Esophagus squamous epithelium (tissue), 5 donors: ENCODE measurements at regions not wholly inside any gene's neighbourhood (a gene's known extent, or its start where the extent isn't known, plus 50 kb on each side); places are given as distances from the start of the nearest gene placed in this dataset.

Source experiments
- DNase-seq: peaks from one replicate; lab custom pipeline; 2025; lab: John Stamatoyannopoulos, UW
- H3K27ac ChIP-seq, 4 donors: fragments of 200-600 bp; sonication (generic); one replicate each; pipeline ENCODE4 v1.5.1; 2016 to 2019; ENCODE audit warnings: mild to moderate bottlenecking in 1 of 4
- H3K27me3 ChIP-seq, 4 donors: fragments of 200-600 bp; sonication (generic); 1 replicate in 3 of 4; 2 replicates in 1 of 4; pipeline versions ENCODE4 v1.5.1 to v1.6.0; 2017 to 2021; ENCODE audit warnings: antibody characterized with exemption in 1 of 4
- H3K36me3 ChIP-seq, 3 donors: fragments of 200-600 bp; sonication (generic); one replicate each; pipeline ENCODE4 v1.5.1; 2016 to 2019
- H3K4me1 ChIP-seq, 3 donors: fragments of 200-600 bp; sonication (generic); one replicate each; pipeline ENCODE4 v1.5.1; 2017 to 2019
- H3K4me3 ChIP-seq, 4 donors: fragments of 200-600 bp; sonication (generic); 1 replicate in 3 of 4; 2 replicates in 1 of 4; pipeline ENCODE4 v1.5.1; 2016 to 2019; ENCODE audit warnings: mild to moderate bottlenecking in 2 of 4, moderate library complexity in 1 of 4
- H3K9me3 ChIP-seq, 3 donors: fragments of 200-600 bp; sonication (generic); one replicate each; pipeline ENCODE4 v1.5.1; 2016 to 2019
- POLR2A ChIP-seq, 4 donors: fragments of 450-650 bp; IDR thresholded peaks; one replicate each; pipeline ENCODE4 v1.6.1; 2017; ENCODE audit warnings: antibody characterized with exemption in 4 of 4, mild to moderate bottlenecking in 4 of 4, moderate library complexity in 3 of 4
- WGBS, 2 donors: methylation state at CpG; one replicate each; pipeline ENCODE4 v1.1.5; 2018; 5-methylcytosine and 5-hydroxymethylcytosine counted together
- intact Hi-C: fragments of 100-400 bp; cut with DNase I; formaldehyde crosslinking; loops from one replicate; pipeline ENCODE4 v1.15.0; 2022
- TF ChIP-seq, protein P1 (sequence below), 6 experiments: fragments of 450-650 bp in 4 of 6; fragments of 200-600 bp in 2 of 6; sonication (generic) in 2 of 6; IDR thresholded peaks; one replicate each; pipeline ENCODE4 v1.5.1; 2016 to 2019; ENCODE audit warnings: antibody characterized with exemption in 6 of 6, mild to moderate bottlenecking in 4 of 6, moderate library complexity in 4 of 6
- donor health status: DM: yes; HTN: yes; CAD: no.

DNA sequence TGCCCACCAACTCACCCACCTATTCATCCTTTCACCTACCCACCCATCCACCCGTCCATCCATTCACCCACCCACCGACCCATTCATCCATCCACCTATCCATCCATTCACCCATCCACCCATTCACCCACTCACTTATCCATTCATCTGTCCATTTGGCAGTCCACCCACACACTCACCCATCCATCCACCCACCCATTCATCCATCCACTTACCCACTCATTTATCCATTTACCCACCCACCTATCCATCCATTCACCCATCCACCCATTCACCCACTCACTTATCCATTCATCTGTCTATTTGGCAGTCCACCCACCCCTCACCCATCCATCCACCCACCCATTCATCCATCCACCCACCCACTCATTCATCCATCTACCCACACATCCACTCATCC is 278.1 kb upstream of the IRX4 start:
- DNase-seq, result no peak
- H3K4me1 ChIP-seq, result peaks cover 0 to 17% (median 0%) of the 10 kb centered on the region in 3 donors
- no peak for TF ChIP-seq POLR2A (IDR thresholded peaks at IDR 0.05)
- TF ChIP-seq, protein P1, sequence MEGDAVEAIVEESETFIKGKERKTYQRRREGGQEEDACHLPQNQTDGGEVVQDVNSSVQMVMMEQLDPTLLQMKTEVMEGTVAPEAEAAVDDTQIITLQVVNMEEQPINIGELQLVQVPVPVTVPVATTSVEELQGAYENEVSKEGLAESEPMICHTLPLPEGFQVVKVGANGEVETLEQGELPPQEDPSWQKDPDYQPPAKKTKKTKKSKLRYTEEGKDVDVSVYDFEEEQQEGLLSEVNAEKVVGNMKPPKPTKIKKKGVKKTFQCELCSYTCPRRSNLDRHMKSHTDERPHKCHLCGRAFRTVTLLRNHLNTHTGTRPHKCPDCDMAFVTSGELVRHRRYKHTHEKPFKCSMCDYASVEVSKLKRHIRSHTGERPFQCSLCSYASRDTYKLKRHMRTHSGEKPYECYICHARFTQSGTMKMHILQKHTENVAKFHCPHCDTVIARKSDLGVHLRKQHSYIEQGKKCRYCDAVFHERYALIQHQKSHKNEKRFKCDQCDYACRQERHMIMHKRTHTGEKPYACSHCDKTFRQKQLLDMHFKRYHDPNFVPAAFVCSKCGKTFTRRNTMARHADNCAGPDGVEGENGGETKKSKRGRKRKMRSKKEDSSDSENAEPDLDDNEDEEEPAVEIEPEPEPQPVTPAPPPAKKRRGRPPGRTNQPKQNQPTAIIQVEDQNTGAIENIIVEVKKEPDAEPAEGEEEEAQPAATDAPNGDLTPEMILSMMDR (IDR thresholded peaks at IDR 0.05), result no peak
- H3K4me3 ChIP-seq, result no peak overlapping the region
- intact Hi-C loops, result no loop called here
- H3K27ac ChIP-seq, result no peak overlapping the region
- no peaks in the 10 kb centered on the region for H3K36me3 ChIP-seq
- H3K27me3 ChIP-seq, result peaks cover 0 to 4% (median 0%) of the 10 kb centered on the region in 4 donors
- WGBS, 2 donors, result 56 to 82% methylated on average over 2 of the region's 2 CpGs
- no peaks in the 10 kb centered on the region for H3K9me3 ChIP-seq

DNA sequence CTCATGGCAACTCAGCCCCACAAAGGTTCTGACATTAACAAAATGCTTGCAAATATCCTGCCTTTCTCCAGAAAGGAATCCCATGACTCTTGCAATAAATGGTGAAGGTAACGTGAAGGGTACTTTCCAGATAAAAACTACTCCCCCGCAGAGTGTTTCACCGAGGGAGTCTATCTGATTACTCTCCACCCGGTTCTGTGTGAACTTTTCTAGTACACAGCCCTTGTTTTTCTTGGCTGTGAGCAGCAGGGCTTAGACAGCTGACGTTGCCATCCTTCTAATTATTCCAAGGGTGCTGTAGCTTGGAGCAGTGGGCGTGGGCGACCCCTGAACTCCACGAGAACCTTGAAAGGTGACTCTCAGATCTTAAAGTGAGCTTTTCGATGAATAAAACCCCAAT is 276.0 kb upstream of the IRX4 start:
- no peak for TF ChIP-seq POLR2A (IDR thresholded peaks at IDR 0.05)
- TF ChIP-seq, protein P1 (IDR thresholded peaks at IDR 0.05), result no peak
- Histone ChIP-seq H3K27ac (no peak overlapping the region), H3K36me3 (no peaks in the 10 kb centered on the region), H3K27me3 (no peaks in the 10 kb centered on the region), H3K9me3 (no peaks in the 10 kb centered on the region), H3K4me3 (no peak overlapping the region), H3K4me1 (peaks cover 0 to 17% (median 0%) of the 10 kb centered on the region in 3 donors)
- DNase-seq, result no peak
- intact Hi-C loops, result no loop called here
- 50 to 72% methylated on average over 6 to 9 of the region's 9 CpGs for WGBS, 2 donors

DNA sequence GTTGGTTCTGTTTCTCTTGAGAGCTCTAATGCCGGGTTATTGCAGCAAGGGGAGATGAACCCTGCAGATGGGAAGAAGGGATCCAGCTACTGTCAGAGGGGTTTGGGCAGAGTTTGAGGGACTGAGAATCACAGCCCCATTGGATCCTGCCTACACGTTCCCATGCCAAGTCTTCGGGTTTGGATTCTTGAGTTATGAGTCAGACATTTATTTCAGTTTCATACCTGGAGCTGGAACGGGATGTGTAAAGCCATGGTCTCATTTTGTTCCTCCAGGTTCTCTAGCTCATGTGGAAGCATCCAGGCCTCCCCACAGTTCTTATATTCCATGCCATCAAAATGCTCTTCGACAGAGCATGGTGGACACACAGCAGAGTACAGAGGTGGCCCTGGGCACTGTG is 275.4 kb upstream of the IRX4 start:
- Histone ChIP-seq H3K27me3 (no peaks in the 10 kb centered on the region), H3K36me3 (no peaks in the 10 kb centered on the region), H3K4me3 (no peak overlapping the region), H3K9me3 (no peaks in the 10 kb centered on the region), H3K27ac (no peak overlapping the region), H3K4me1 (peaks cover 0 to 17% (median 0%) of the 10 kb centered on the region in 3 donors)
- intact Hi-C loops, result no loop called here
- 57 to 59% methylated on average over 3 to 5 of the region's 5 CpGs for WGBS, 2 donors
- no peak for TF ChIP-seq POLR2A (IDR thresholded peaks at IDR 0.05)
- TF ChIP-seq, protein P1 (IDR thresholded peaks at IDR 0.05), result no peak
- DNase-seq, result no peak

DNA sequence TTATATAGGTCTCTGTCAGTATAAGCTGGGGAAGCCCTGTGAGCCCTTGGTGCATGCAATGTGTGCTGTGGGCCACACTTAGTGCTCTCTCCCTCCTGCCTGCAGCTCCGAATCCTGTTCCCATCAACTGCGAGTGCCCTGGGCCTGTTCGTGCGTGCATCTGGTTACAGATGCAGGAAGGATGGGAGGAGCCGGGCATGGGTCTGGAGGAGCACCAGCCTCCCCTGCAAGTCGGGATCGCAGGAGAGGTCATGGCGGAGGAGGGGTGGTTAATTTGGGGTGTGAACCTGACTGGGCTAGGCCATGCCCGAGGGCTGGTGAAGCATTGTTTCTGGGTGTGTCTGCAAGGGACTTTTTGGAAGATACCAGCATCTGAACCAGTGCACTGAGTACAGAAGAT is 274.6 kb upstream of the IRX4 start:
- no peak for DNase-seq
- Histone ChIP-seq H3K27me3 (no peaks in the 10 kb centered on the region), H3K4me1 (peaks cover 0 to 17% (median 0%) of the 10 kb centered on the region in 3 donors), H3K27ac (no peak overlapping the region), H3K9me3 (no peaks in the 10 kb centered on the region), H3K36me3 (no peaks in the 10 kb centered on the region), H3K4me3 (no peak overlapping the region)
- 36 to 50% methylated on average over 5 to 9 of the region's 9 CpGs for whole genome bisulfite sequencing, 2 donors
- intact Hi-C loops, result no loop called here
- TF ChIP-seq POLR2A (IDR thresholded peaks at IDR 0.05), result no peak
- TF ChIP-seq, protein P1 (IDR thresholded peaks at IDR 0.05), result peak in 1 of 6 experiments; percentile 10

DNA sequence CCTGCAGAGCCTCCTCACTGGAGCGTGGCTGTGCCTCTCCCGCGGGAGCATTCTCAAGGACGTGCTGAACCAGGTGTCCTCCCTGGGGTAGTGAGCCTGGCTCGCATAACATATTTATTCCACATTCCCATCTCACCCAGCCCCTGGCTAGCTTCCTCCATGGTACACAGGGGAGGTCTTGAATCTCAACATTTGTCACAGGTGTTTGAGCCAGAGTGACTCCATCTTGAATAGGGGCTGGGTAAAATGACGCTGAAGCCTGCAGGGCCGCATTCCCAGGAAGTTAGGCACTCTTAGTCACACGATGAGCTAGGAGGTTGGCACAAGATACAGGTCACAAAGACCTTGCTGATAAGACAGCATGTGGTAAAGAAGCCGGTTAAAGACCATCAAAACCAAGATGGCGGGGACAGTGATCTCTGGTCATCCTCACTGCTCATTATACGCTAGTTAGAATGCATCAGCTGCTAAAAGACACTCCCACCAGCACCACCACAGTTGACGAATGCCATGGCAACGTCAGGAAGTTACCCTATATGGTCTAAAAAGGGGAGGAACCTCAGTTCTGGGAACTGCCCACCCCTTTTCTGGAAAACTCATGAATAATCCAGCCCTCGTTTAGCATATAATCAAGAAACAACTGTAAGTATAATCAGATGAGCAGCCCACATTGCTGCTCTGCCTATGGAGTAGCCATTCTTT is 273.8 kb upstream of the IRX4 start:
- Histone ChIP-seq H3K9me3 (no peaks in the 10 kb centered on the region), H3K27me3 (no peaks in the 10 kb centered on the region), H3K36me3 (no peaks in the 10 kb centered on the region), H3K27ac (no peak overlapping the region), H3K4me3 (no peak overlapping the region), H3K4me1 (peaks cover 0 to 17% (median 0%) of the 10 kb centered on the region in 3 donors)
- TF ChIP-seq, protein P1 (IDR thresholded peaks at IDR 0.05), result no peak
- TF ChIP-seq POLR2A (IDR thresholded peaks at IDR 0.05), result no peak
- 84 to 88% methylated on average over 8 of the region's 14 CpGs for WGBS, 2 donors
- intact Hi-C loops, result no loop called here
- DNase-seq, result no peak
